GM19468 (cell line): ENCODE measurements at regions not wholly inside any gene's neighbourhood (a gene's known extent, or its start where the extent isn't known, plus 50 kb on each side); places are given as distances from the start of the nearest gene placed in this dataset.
A peak's percentile ranks its signal among the peaks of the same experiment; 100 is the strongest.
"Not testable (repeated sequence)": the region's sequence is repeated elsewhere in the genome, so short reads cannot be mapped to it uniquely, and the experiment has no call there.

ENCODE experiments used
- ATAC-seq: cut with Tn5 transposase; IDR thresholded peaks from one replicate; pipeline ENCODE4 v1.9.1; 2021; ENCODE audit warnings: mild to moderate bottlenecking, moderate library complexity, moderate number of reproducible peaks; ENCODE audit not compliant: unreplicated experiment; ENCODE audit errors: extremely low read depth

GRCh38 chr1:120941066-120941465 is 51.5 kb downstream of the PPIAL4A start:
- ATAC-seq, result not testable (repeated sequence)

- not testable (repeated sequence) for ATAC-seq
These were observed 52.3 kb downstream of the PPIAL4A start for GRCh38 chr1:120941836-120942217.

- ATAC-seq, result peak; percentile 65
These were observed 52.8 kb downstream of the PPIAL4A start for GRCh38 chr1:120942218-120942944.

GRCh38 chr1:120942945-120943319 is 53.4 kb downstream of the PPIAL4A start:
- ATAC-seq, result not testable (repeated sequence)

- not testable (repeated sequence) for ATAC-seq
These were observed 55.1 kb downstream of the PPIAL4A start for GRCh38 chr1:120944691-120945090.

GRCh38 chr1:120945122-120945521 is 55.6 kb downstream of the PPIAL4A start:
- not testable (repeated sequence) for ATAC-seq

- ATAC-seq, result not testable (repeated sequence)
These were observed 57.5 kb downstream of the PPIAL4A start for GRCh38 chr1:120947114-120947513.

- ATAC-seq, result not testable (repeated sequence)
These were observed 60.2 kb downstream of the PPIAL4A start for GRCh38 chr1:120949724-120950123.

GRCh38 chr1:120950633-120951032 is 61.1 kb downstream of the PPIAL4A start:
- ATAC-seq, result not testable (repeated sequence)

GRCh38 chr1:120951100-120951499 is 61.5 kb downstream of the PPIAL4A start:
- not testable (repeated sequence) for ATAC-seq

GRCh38 chr1:120952207-120952870 is 62.8 kb downstream of the PPIAL4A start:
- ATAC-seq, result not testable (repeated sequence)

GRCh38 chr1:120952871-120953265 is 63.3 kb downstream of the PPIAL4A start:
- ATAC-seq, result not testable (repeated sequence)

- no peak for ATAC-seq
These were observed 65.2 kb downstream of the PPIAL4A start for GRCh38 chr1:120954736-120955135.

GRCh38 chr1:120955961-120956360 is 66.4 kb downstream of the PPIAL4A start:
- not testable (repeated sequence) for ATAC-seq

GRCh38 chr1:120966018-120966417 is 76.4 kb downstream of the PPIAL4A start:
- ATAC-seq, result not testable (repeated sequence)

GRCh38 chr1:120972863-120973262 is 83.3 kb downstream of the PPIAL4A start:
- ATAC-seq, result not testable (repeated sequence)

- ATAC-seq, result not testable (repeated sequence)
These were observed 84.3 kb downstream of the PPIAL4A start for GRCh38 chr1:120973836-120974235.

- ATAC-seq, result not testable (repeated sequence)
These were observed 87.7 kb downstream of the PPIAL4A start for GRCh38 chr1:120977279-120977678.

GRCh38 chr1:120981489-120982094 is 92.0 kb downstream of the PPIAL4A start:
- not testable (repeated sequence) for ATAC-seq

- not testable (repeated sequence) for ATAC-seq
These were observed 105.0 kb downstream of the PPIAL4A start for GRCh38 chr1:120994614-120995013.

GRCh38 chr1:120995025-120995424 is 105.5 kb downstream of the PPIAL4A start:
- ATAC-seq, result peak; percentile 68
